ENCODE measurements at regions not wholly inside any gene's neighbourhood (a gene's known extent, or its start where the extent isn't known, plus 50 kb on each side); places are given as distances from the start of the nearest gene placed in this dataset.

- TF ChIP-seq CTCF (IDR thresholded peaks at IDR 0.05; ENCODE audit: insufficient read depth, low read length): no peak
- no peak for TF ChIP-seq GABPA (IDR thresholded peaks at IDR 0.05; ENCODE audit: low read depth)
- TF ChIP-seq POLR2AphosphoS5 (IDR thresholded peaks at IDR 0.05; ENCODE audit: low read depth): no peak
Measured at GRCh38 chr3:40901298-40901697, 298.0 kb upstream of the CTNNB1 start.
